Right lobe of liver (tissue), 4 donors: ENCODE measurements at regions not wholly inside any gene's neighbourhood (a gene's known extent, or its start where the extent isn't known, plus 50 kb on each side); places are given as distances from the start of the nearest gene placed in this dataset.

Source experiments
- POLR2A ChIP-seq: fragments of 450-650 bp; IDR thresholded peaks from one replicate; pipeline ENCODE4 v1.6.1; 2017; ENCODE audit warnings: antibody characterized with exemption, mild to moderate bottlenecking
- TF ChIP-seq, protein P1 (sequence below), 4 donors: fragments of 200-600 bp in 3 of 4; fragments of 450-650 bp in 1 of 4; IDR thresholded peaks; one replicate each; pipeline versions ENCODE4 v1.5.1 to v1.8.0; 2016 to 2022; ENCODE audit warnings: antibody characterized with exemption in 4 of 4, mild to moderate bottlenecking in 2 of 4
- donor health status: DM: no; HTN: no; CAD: no.
- donor health status: DM: no; HTN: no; CAD: no.
- donor health status: DM: no; HTN: yes; CAD: no.

DNA sequence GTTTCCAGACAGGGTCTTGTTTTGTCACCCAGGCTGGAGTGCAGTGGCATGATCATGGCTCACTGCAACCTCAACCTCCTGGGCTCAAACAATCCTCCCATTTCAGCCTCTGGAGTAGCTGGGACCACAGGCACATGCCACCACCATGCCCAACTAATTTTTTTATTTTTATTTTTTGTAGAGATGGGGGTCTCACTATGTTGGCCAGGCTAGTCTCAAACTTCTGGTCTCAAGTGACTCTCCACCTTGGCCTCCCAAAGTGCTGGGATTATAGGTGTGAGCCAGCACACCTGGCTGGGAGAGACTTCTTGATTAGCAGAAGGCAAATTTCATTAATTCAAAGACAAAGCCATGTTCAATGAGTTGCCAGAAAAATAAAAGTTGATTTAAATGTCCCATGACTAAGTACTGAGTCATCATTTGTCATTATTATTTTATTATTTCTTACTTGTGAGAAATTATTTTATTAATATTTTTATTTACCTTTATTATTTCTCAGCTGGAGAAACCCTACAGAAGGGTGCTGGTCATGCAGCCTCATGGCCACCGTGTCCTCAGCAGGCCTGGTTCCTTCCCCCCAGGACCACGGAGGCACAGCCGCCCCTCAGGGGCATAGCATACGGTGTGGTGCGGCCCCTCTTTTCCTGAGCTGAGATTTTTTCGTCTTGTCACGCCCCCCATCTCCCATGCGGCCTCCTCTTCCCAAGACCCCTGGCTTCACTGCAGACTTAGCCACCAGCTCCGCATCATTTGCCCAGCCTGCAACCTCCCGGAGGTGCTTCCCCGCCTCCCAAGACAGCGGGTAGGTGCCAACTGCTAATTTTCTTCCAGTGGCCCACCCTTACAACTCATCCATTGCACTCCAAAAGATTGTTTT lies 55.3 kb upstream of the SIM2 start:
- TF ChIP-seq, protein P1, sequence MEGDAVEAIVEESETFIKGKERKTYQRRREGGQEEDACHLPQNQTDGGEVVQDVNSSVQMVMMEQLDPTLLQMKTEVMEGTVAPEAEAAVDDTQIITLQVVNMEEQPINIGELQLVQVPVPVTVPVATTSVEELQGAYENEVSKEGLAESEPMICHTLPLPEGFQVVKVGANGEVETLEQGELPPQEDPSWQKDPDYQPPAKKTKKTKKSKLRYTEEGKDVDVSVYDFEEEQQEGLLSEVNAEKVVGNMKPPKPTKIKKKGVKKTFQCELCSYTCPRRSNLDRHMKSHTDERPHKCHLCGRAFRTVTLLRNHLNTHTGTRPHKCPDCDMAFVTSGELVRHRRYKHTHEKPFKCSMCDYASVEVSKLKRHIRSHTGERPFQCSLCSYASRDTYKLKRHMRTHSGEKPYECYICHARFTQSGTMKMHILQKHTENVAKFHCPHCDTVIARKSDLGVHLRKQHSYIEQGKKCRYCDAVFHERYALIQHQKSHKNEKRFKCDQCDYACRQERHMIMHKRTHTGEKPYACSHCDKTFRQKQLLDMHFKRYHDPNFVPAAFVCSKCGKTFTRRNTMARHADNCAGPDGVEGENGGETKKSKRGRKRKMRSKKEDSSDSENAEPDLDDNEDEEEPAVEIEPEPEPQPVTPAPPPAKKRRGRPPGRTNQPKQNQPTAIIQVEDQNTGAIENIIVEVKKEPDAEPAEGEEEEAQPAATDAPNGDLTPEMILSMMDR (IDR thresholded peaks at IDR 0.05), result no peak
- TF ChIP-seq POLR2A, result no peak
